Prostate gland (tissue), 2 donors: ENCODE measurements at regions not wholly inside any gene's neighbourhood (a gene's known extent, or its start where the extent isn't known, plus 50 kb on each side); places are given as distances from the start of the nearest gene placed in this dataset.
"Not testable (repeated sequence)": the region's sequence is repeated elsewhere in the genome, so short reads cannot be mapped to it uniquely, and the experiment has no call there.

ENCODE experiments used
- POLR2A ChIP-seq: fragments of 450-650 bp; IDR thresholded peaks from one replicate; pipeline ENCODE4 v1.6.1; 2016; ENCODE audit warnings: antibody characterized with exemption, mild to moderate bottlenecking
- TF ChIP-seq, protein P1 (sequence below), 4 experiments: fragments of 200-600 bp in 2 of 4; fragments of 450-650 bp in 2 of 4; sonication (generic) in 2 of 4; IDR thresholded peaks; 1 replicate in 3 of 4; 2 replicates in 1 of 4; pipeline ENCODE4 v1.5.1; 2016 to 2019; ENCODE audit warnings: antibody characterized with exemption in 4 of 4, mild to moderate bottlenecking in 2 of 4, moderate library complexity in 2 of 4

DNA sequence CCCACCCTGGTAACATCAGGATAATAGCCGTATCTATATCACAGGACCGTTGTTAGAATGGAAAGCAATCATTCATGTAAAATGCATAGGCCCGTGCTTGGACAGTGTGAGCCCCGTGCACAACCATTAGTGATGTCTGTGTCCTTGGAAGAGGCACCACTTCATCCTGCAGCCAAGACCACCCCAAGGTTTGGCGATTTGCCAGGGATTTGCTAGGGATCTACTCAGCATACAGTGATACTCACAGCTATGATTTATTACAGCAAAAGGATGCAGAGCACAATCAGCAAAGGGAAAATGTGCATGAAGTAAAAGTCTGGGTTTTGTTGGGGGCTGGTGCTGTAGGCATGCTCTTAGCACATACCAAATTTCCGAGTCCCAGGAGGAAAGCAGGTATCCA, 115.9 kb upstream of the PHACTR3 start:
- TF ChIP-seq, protein P1, sequence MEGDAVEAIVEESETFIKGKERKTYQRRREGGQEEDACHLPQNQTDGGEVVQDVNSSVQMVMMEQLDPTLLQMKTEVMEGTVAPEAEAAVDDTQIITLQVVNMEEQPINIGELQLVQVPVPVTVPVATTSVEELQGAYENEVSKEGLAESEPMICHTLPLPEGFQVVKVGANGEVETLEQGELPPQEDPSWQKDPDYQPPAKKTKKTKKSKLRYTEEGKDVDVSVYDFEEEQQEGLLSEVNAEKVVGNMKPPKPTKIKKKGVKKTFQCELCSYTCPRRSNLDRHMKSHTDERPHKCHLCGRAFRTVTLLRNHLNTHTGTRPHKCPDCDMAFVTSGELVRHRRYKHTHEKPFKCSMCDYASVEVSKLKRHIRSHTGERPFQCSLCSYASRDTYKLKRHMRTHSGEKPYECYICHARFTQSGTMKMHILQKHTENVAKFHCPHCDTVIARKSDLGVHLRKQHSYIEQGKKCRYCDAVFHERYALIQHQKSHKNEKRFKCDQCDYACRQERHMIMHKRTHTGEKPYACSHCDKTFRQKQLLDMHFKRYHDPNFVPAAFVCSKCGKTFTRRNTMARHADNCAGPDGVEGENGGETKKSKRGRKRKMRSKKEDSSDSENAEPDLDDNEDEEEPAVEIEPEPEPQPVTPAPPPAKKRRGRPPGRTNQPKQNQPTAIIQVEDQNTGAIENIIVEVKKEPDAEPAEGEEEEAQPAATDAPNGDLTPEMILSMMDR (IDR thresholded peaks at IDR 0.05), result not testable (repeated sequence)
- not testable (repeated sequence) for TF ChIP-seq POLR2A
